NCI-H1092 (cell line): ENCODE measurements at regions not wholly inside any gene's neighbourhood (a gene's known extent, or its start where the extent isn't known, plus 50 kb on each side); places are given as distances from the start of the nearest gene placed in this dataset.
"Not testable (repeated sequence)": the region's sequence is repeated elsewhere in the genome, so short reads cannot be mapped to it uniquely, and the experiment has no call there.

ENCODE experiments used
- DNase-seq: peaks from one replicate; lab custom pipeline; 2025; lab: John Stamatoyannopoulos, UW

- no peak for DNase-seq
Measured at GRCh38 chr1:115181231-115181630, 91.9 kb upstream of the TSPAN2 start.

- DNase-seq = no peak
Measured at GRCh38 chr1:115179397-115180079, 90.2 kb upstream of the TSPAN2 start.

GRCh38 chr1:115176189-115176588 is 86.9 kb upstream of the TSPAN2 start:
- DNase-seq = no peak

GRCh38 chr1:115175596-115175995 is 86.3 kb upstream of the TSPAN2 start:
- DNase-seq = no peak

GRCh38 chr1:115173151-115173550 is 83.8 kb upstream of the TSPAN2 start:
- DNase-seq = no peak

GRCh38 chr1:115172270-115172669 is 83.0 kb upstream of the TSPAN2 start:
- DNase-seq = no peak

GRCh38 chr1:115170961-115171392 is 81.7 kb upstream of the TSPAN2 start:
- no peak for DNase-seq

GRCh38 chr1:115170377-115170776 is 81.1 kb upstream of the TSPAN2 start:
- DNase-seq = no peak

- no peak for DNase-seq
Measured at GRCh38 chr1:115168026-115168425, 78.7 kb upstream of the TSPAN2 start.

GRCh38 chr1:115166531-115167091 is 77.3 kb upstream of the TSPAN2 start:
- no peak for DNase-seq

- DNase-seq = no peak
Measured at GRCh38 chr1:115165776-115166175, 76.5 kb upstream of the TSPAN2 start.

- DNase-seq = no peak
Measured at GRCh38 chr1:115164940-115165705, 75.8 kb upstream of the TSPAN2 start.

GRCh38 chr1:115164484-115164883 is 75.2 kb upstream of the TSPAN2 start:
- DNase-seq = no peak

- DNase-seq = no peak
Measured at GRCh38 chr1:115160728-115161127, 71.4 kb upstream of the TSPAN2 start.

- no peak for DNase-seq
Measured at GRCh38 chr1:115159958-115160357, 70.7 kb upstream of the TSPAN2 start.

- DNase-seq = no peak
Measured at GRCh38 chr1:115158181-115158580, 68.9 kb upstream of the TSPAN2 start.

- no peak for DNase-seq
Measured at GRCh38 chr1:115156826-115157468, 67.6 kb upstream of the TSPAN2 start.

GRCh38 chr1:115153966-115154557 is 64.8 kb upstream of the TSPAN2 start:
- no peak for DNase-seq

- not testable (repeated sequence) for DNase-seq
Measured at GRCh38 chr1:115147928-115148327, 58.6 kb upstream of the TSPAN2 start.

GRCh38 chr1:115145226-115145625 is 55.9 kb upstream of the TSPAN2 start:
- no peak for DNase-seq

GRCh38 chr1:115144176-115144575 is 54.9 kb upstream of the TSPAN2 start:
- DNase-seq = no peak

- no peak for DNase-seq
Measured at GRCh38 chr1:115142616-115143015, 53.3 kb upstream of the TSPAN2 start.

- no peak for DNase-seq
Measured at GRCh38 chr1:115141145-115141454, 51.8 kb upstream of the TSPAN2 start.
